Right renal pelvis (tissue), 4 donors: ENCODE measurements at regions not wholly inside any gene's neighbourhood (a gene's known extent, or its start where the extent isn't known, plus 50 kb on each side); places are given as distances from the start of the nearest gene placed in this dataset.

ENCODE experiments used
- DNase-seq, 4 donors: peaks; one replicate each; pipeline ENCODE4 v3.0.0-alpha.2; 2013; ENCODE audit warnings: low read depth in 4 of 4, low spot score in 3 of 4, missing footprints in 1 of 4

GRCh38 chr16:51085271-51085670, 65.8 kb downstream of the SALL1 start:
- no peak for DNase-seq

GRCh38 chr16:51084074-51084928, 66.8 kb downstream of the SALL1 start:
- no peak for DNase-seq

- no peak for DNase-seq
Measured at GRCh38 chr16:51072591-51072990, 78.5 kb downstream of the SALL1 start.

GRCh38 chr16:51071326-51071725, 79.7 kb downstream of the SALL1 start:
- DNase-seq = no peak

GRCh38 chr16:51067352-51067751, 83.7 kb downstream of the SALL1 start:
- no peak for DNase-seq

- DNase-seq = no peak
Measured at GRCh38 chr16:51062039-51062438, 89.0 kb downstream of the SALL1 start.

GRCh38 chr16:51061328-51061727, 89.7 kb downstream of the SALL1 start:
- no peak for DNase-seq

- no peak for DNase-seq
Measured at GRCh38 chr16:51057969-51058337, 93.1 kb downstream of the SALL1 start.

GRCh38 chr16:51057102-51057793, 93.8 kb downstream of the SALL1 start:
- no peak for DNase-seq

- no peak for DNase-seq
Measured at GRCh38 chr16:51056331-51056730, 94.7 kb downstream of the SALL1 start.

GRCh38 chr16:51055434-51055833, 95.6 kb downstream of the SALL1 start:
- no peak for DNase-seq

GRCh38 chr16:51053775-51054174, 97.3 kb downstream of the SALL1 start:
- no peak for DNase-seq

GRCh38 chr16:51051671-51052070, 99.4 kb downstream of the SALL1 start:
- no peak for DNase-seq

- DNase-seq = peak in 3 of 4 donors; percentile 32 to 43 (median 43)
Measured at GRCh38 chr16:51050377-51050706, 100.7 kb downstream of the SALL1 start.

- DNase-seq = no peak
Measured at GRCh38 chr16:51049678-51050376, 101.2 kb downstream of the SALL1 start.

GRCh38 chr16:51049276-51049675, 101.8 kb downstream of the SALL1 start:
- DNase-seq = no peak

- DNase-seq = no peak
Measured at GRCh38 chr16:51048544-51048943, 102.5 kb downstream of the SALL1 start.

GRCh38 chr16:51045794-51046193, 105.3 kb downstream of the SALL1 start:
- DNase-seq = no peak

- DNase-seq = no peak
Measured at GRCh38 chr16:51045186-51045585, 105.9 kb downstream of the SALL1 start.

GRCh38 chr16:51041546-51041945, 109.5 kb downstream of the SALL1 start:
- DNase-seq = no peak

GRCh38 chr16:51040637-51041036, 110.4 kb downstream of the SALL1 start:
- no peak for DNase-seq
